Keratinocyte (primary cell): ENCODE measurements at regions not wholly inside any gene's neighbourhood (a gene's known extent, or its start where the extent isn't known, plus 50 kb on each side); places are given as distances from the start of the nearest gene placed in this dataset.

ENCODE experiments used
- DNase-seq: peaks from one replicate; pipeline ENCODE4 v3.0.0-alpha.2; 2011; ENCODE audit warnings: low read depth, missing footprints, low spot score
- FAIRE-seq: peaks from 2 replicates; lab custom pipeline; 2011; peaks lifted over from hg19 to GRCh38; lab: Jason Lieb, UNC
- H2AFZ ChIP-seq: 2 replicates; pipeline ENCODE4 v1.6.0; 2012; ENCODE audit warnings: low read length, control low read depth, inconsistent platforms; ENCODE audit not compliant: control insufficient read depth
- H3K27ac ChIP-seq: 2 replicates; pipeline ENCODE4 v1.5.1; 2011; ENCODE audit warnings: low read length; ENCODE audit not compliant: control insufficient read depth, insufficient read depth
- H3K27me3 ChIP-seq: 3 replicates; pipeline ENCODE4 v1.6.0; 2011; ENCODE audit warnings: low read length; ENCODE audit not compliant: control insufficient read depth, insufficient read depth; ENCODE audit errors: extremely low read depth
- H3K36me3 ChIP-seq, 2 experiments: 2 replicates in 1 of 2; 3 replicates in 1 of 2; pipeline ENCODE4 v1.5.1; 2011; ENCODE audit warnings: low read length in 2 of 2, mild to moderate bottlenecking in 1 of 2; ENCODE audit not compliant: control insufficient read depth in 2 of 2, insufficient read depth in 2 of 2; ENCODE audit errors: extremely low read depth in 1 of 2
- H3K4me1 ChIP-seq: 3 replicates; pipeline ENCODE4 v1.5.1; 2011; ENCODE audit warnings: low read length; ENCODE audit not compliant: control insufficient read depth, insufficient read depth; ENCODE audit errors: extremely low read depth
- H3K4me2 ChIP-seq: 3 replicates; pipeline ENCODE4 v1.6.0; 2011; ENCODE audit warnings: low read depth, low read length; ENCODE audit not compliant: control insufficient read depth, insufficient read depth; ENCODE audit errors: extremely low read depth
- H3K4me3 ChIP-seq, 3 experiments: fragments of 200-600 bp in 1 of 3; sonication (generic) in 1 of 3; 2 replicates in 2 of 3; 3 replicates in 1 of 3; pipeline ENCODE4 v1.5.1; 2011 to 2016; ENCODE audit warnings: low read length in 3 of 3, mild to moderate bottlenecking in 3 of 3, control low read depth in 2 of 3, inconsistent platforms in 1 of 3, low read depth in 1 of 3, mixed read lengths in 1 of 3, mixed run types in 1 of 3, moderate library complexity in 1 of 3; ENCODE audit not compliant: control insufficient read depth in 2 of 3, insufficient read depth in 2 of 3; ENCODE audit errors: extremely low read depth in 1 of 3
- H3K79me2 ChIP-seq: 2 replicates; pipeline ENCODE4 v1.6.0; 2012; ENCODE audit warnings: low read length; ENCODE audit not compliant: control insufficient read depth, insufficient read depth
- H3K9ac ChIP-seq: 3 replicates; pipeline ENCODE4 v1.6.0; 2011; ENCODE audit warnings: low read length; ENCODE audit not compliant: control insufficient read depth, insufficient read depth; ENCODE audit errors: extremely low read depth
- H3K9me1 ChIP-seq: 3 replicates; pipeline ENCODE4 v1.6.0; 2011; ENCODE audit warnings: low read length; ENCODE audit not compliant: control insufficient read depth, insufficient read depth; ENCODE audit errors: extremely low read depth
- H3K9me3 ChIP-seq: 2 replicates; pipeline ENCODE4 v1.5.1; 2012; ENCODE audit warnings: low read depth, low read length; ENCODE audit not compliant: control insufficient read depth
- H4K20me1 ChIP-seq: 3 replicates; pipeline ENCODE4 v1.6.0; 2011; ENCODE audit warnings: low read length; ENCODE audit not compliant: control insufficient read depth, insufficient read depth; ENCODE audit errors: extremely low read depth
- EZH2 ChIP-seq: IDR thresholded peaks from one replicate; pipeline ENCODE4 v1.6.1; 2012; ENCODE audit warnings: inconsistent platforms, mild to moderate bottlenecking, low read length, moderate library complexity
- dilution Hi-C: fragments of 300-500 bp; cut with MboI; formaldehyde crosslinking; loops from one replicate; pipeline ENCODE4 v1.7.0; 2020; ENCODE audit warnings: low sequenced_read_pairs; ENCODE audit not compliant: extremely low pct_ligation_motif_present
- TF ChIP-seq, protein P1 (sequence below), 3 experiments: IDR thresholded peaks in 1 of 3; conservative IDR thresholded peaks in 1 of 3; optimal IDR thresholded peaks in 1 of 3; 2 replicates in 2 of 3; 3 replicates in 1 of 3; pipeline versions ENCODE3 to v1.5.1; 2011; ENCODE audit warnings: low read length in 3 of 3, mild to moderate bottlenecking in 3 of 3, moderate library complexity in 2 of 3, control low read depth in 1 of 3, inconsistent platforms in 1 of 3; ENCODE audit not compliant: insufficient read depth in 2 of 3; ENCODE audit errors: extremely low read depth in 1 of 3

DNA sequence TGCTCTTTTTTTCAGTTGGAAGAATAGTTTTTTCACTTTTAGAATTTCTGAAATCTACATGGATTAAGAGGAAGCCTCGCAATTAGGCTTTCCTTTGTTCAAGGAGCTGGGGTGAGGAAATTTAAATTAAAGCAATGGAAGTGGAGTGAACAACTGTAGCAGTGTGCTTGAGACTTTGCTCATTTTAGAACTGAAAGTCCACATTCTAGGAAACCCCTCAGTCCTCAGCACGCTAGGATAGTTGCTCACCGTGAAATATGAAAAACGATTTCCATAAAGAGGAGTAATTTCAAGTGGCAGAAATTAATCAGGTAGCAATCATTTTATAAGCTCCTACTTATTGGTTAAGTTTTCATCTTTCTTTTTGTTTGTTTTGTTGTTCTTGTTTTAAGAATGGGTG, 243.0 kb upstream of the ITGA1 start:
- H3K4me2 ChIP-seq, result no peak overlapping the region
- no peak for DNase-seq
- H4K20me1 ChIP-seq, result no peaks in the 10 kb centered on the region
- H2AFZ ChIP-seq, result no peak overlapping the region
- no peak overlapping the region for H3K4me3 ChIP-seq
- no peaks in the 10 kb centered on the region for H3K9me3 ChIP-seq
- TF ChIP-seq, protein P1, sequence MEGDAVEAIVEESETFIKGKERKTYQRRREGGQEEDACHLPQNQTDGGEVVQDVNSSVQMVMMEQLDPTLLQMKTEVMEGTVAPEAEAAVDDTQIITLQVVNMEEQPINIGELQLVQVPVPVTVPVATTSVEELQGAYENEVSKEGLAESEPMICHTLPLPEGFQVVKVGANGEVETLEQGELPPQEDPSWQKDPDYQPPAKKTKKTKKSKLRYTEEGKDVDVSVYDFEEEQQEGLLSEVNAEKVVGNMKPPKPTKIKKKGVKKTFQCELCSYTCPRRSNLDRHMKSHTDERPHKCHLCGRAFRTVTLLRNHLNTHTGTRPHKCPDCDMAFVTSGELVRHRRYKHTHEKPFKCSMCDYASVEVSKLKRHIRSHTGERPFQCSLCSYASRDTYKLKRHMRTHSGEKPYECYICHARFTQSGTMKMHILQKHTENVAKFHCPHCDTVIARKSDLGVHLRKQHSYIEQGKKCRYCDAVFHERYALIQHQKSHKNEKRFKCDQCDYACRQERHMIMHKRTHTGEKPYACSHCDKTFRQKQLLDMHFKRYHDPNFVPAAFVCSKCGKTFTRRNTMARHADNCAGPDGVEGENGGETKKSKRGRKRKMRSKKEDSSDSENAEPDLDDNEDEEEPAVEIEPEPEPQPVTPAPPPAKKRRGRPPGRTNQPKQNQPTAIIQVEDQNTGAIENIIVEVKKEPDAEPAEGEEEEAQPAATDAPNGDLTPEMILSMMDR (optimal IDR thresholded peaks at IDR 0.05 in 1 of 3, IDR thresholded peaks at IDR 0.05 in 1 of 3, conservative IDR thresholded peaks at IDR 0.05 in 1 of 3; ENCODE audit: extremely low read depth in 1 of 3, insufficient read depth in 2 of 3, low read length in 3 of 3), result no peak
- no peak for TF ChIP-seq EZH2
- H3K9me1 ChIP-seq, result no peaks in the 10 kb centered on the region
- no peak overlapping the region for H3K9ac ChIP-seq
- dilution Hi-C loops, result no loop called here
- no peak for FAIRE-seq
- no peaks in the 10 kb centered on the region for H3K79me2 ChIP-seq
- H3K4me1 ChIP-seq, result no peaks in the 10 kb centered on the region
- no peaks in the 10 kb centered on the region for H3K36me3 ChIP-seq
- no peak overlapping the region for H3K27ac ChIP-seq
- no peaks in the 10 kb centered on the region for H3K27me3 ChIP-seq

DNA sequence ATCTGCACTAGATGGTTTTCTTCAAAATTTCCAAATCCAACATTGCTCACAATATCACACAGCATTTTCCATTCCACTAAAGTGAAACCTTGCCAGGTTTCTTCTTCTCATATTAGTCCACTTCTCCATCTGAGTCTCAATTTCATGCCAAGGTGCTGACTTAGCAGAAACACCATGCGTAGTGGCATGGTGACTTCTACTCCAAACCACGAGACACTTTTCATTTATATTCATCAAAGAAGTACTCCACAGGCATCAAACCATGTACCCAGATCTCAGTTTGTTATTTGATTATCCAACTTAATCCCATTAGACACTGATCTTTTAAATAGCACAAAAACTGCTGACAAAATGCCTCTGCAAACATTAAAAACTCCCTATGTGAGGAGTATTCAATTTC, 233.4 kb upstream of the ITGA1 start:
- H3K9me1 ChIP-seq, result no peaks in the 10 kb centered on the region
- H3K4me1 ChIP-seq, result no peaks in the 10 kb centered on the region
- DNase-seq (no peak), FAIRE-seq (no peak)
- no peaks in the 10 kb centered on the region for H3K79me2 ChIP-seq
- no peak for TF ChIP-seq EZH2
- TF ChIP-seq, protein P1 (optimal IDR thresholded peaks at IDR 0.05 in 1 of 3, IDR thresholded peaks at IDR 0.05 in 1 of 3, conservative IDR thresholded peaks at IDR 0.05 in 1 of 3; ENCODE audit: extremely low read depth in 1 of 3, insufficient read depth in 2 of 3, low read length in 3 of 3), result no peak
- H3K9me3 ChIP-seq, result no peaks in the 10 kb centered on the region
- H2AFZ ChIP-seq, result no peak overlapping the region
- no peak overlapping the region for H3K4me3 ChIP-seq
- H4K20me1 ChIP-seq, result no peaks in the 10 kb centered on the region
- no peaks in the 10 kb centered on the region for H3K27me3 ChIP-seq
- dilution Hi-C loops, result no loop called here
- no peak overlapping the region for H3K27ac ChIP-seq
- no peak overlapping the region for H3K9ac ChIP-seq
- H3K36me3 ChIP-seq, result no peaks in the 10 kb centered on the region
- no peak overlapping the region for H3K4me2 ChIP-seq
